GM18861 (cell line): ENCODE measurements at regions not wholly inside any gene's neighbourhood (a gene's known extent, or its start where the extent isn't known, plus 50 kb on each side); places are given as distances from the start of the nearest gene placed in this dataset.
A peak's percentile ranks its signal among the peaks of the same experiment; 100 is the strongest.
"Not testable (repeated sequence)": the region's sequence is repeated elsewhere in the genome, so short reads cannot be mapped to it uniquely, and the experiment has no call there.

Source experiments
- ATAC-seq: cut with Tn5 transposase; IDR thresholded peaks from one replicate; pipeline ENCODE4 v1.9.1; 2021; ENCODE audit not compliant: unreplicated experiment

GRCh38 chr5:158521995-158522394 lies 577.7 kb downstream of the EBF1 start:
- ATAC-seq: no peak

- ATAC-seq: no peak
These were observed 580.2 kb downstream of the EBF1 start for GRCh38 chr5:158519433-158520021.

- ATAC-seq: no peak
These were observed 583.2 kb downstream of the EBF1 start for GRCh38 chr5:158516521-158516920.

- ATAC-seq: no peak
These were observed 584.7 kb downstream of the EBF1 start for GRCh38 chr5:158514986-158515359.

- ATAC-seq: no peak
These were observed 585.3 kb downstream of the EBF1 start for GRCh38 chr5:158514319-158514985.

DNA sequence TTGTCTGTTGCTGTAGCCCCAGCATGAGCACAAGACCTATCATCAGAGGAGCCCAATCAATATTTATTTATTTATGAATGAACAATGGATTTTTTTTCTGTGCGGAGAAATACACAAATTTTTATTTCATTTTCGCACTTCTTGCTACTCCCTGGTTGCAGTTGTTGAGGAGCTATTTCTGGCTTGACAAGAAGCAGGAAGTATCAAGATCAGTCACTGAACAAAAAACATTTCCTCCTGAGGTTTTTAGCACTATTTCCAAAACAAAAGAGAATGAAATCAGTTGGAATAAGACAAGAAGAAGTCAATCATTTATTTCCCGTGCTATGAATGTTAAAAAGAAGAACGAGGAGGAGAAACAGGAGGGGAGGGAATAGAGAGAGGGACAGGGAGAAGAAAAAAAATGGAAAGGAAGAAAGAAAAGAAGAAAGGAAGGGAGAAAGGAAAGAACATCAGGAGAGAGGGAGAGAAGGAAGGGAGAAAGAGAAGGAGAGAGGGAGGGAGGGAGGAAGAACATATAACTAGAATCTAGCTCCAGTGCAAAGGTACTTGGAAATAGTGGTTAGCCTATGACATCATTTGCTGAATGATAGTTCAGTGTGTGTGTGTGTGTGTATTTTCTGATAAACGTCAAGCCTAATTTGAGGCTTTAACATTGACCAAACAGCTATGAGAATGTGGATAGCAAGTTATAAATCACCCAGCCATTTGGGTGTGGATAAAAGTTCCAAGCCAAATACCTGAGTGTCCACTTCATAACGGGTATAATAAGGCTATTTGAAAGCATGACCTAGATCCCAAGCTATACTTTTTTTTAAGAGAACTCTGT lies 586.0 kb downstream of the EBF1 start:
- ATAC-seq: no peak

DNA sequence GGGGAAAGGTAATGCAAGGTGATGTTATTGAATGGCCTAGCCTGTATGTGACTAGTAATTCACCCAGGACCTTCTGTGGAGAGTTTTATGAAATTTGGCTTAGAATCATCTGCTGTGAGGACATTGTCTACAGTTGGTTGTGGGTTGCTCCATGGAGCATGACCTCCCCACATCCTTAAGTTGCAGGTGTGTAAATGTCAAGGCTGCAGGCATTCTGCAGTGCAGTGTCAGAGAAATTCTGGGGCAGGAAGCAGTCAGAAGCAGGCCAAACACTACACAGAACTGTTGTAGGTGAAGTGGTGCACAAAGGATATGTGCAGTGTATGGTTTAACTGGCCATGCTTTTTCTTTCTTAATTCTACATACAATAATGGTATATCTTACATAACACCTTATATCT lies 588.3 kb downstream of the EBF1 start:
- ATAC-seq: peak; percentile 82

GRCh38 chr5:158510479-158510878 lies 589.2 kb downstream of the EBF1 start:
- no peak for ATAC-seq

- no peak for ATAC-seq
These were observed 593.1 kb downstream of the EBF1 start for GRCh38 chr5:158506648-158507047.

DNA sequence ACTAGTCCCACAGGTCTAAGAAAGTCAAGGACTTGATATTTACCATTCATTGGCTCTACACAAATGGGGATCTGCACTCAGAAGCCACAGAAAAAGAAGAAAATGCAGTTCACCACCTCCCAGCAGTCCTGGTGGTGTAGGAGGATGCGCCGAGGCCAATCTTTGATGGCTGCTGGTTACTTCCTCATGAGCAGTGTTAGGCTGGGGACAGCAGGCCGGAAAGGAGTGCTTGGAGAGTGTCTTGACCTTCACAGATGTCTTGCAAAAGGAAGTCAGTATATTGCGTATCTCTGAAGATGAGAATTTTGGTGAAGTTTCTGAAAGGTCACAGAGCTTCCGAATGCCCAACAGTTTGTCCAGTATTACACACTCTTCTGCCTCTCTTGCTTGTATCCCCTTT lies 597.0 kb downstream of the EBF1 start:
- no peak for ATAC-seq

GRCh38 chr5:158499892-158500418 lies 599.8 kb downstream of the EBF1 start:
- no peak for ATAC-seq

DNA sequence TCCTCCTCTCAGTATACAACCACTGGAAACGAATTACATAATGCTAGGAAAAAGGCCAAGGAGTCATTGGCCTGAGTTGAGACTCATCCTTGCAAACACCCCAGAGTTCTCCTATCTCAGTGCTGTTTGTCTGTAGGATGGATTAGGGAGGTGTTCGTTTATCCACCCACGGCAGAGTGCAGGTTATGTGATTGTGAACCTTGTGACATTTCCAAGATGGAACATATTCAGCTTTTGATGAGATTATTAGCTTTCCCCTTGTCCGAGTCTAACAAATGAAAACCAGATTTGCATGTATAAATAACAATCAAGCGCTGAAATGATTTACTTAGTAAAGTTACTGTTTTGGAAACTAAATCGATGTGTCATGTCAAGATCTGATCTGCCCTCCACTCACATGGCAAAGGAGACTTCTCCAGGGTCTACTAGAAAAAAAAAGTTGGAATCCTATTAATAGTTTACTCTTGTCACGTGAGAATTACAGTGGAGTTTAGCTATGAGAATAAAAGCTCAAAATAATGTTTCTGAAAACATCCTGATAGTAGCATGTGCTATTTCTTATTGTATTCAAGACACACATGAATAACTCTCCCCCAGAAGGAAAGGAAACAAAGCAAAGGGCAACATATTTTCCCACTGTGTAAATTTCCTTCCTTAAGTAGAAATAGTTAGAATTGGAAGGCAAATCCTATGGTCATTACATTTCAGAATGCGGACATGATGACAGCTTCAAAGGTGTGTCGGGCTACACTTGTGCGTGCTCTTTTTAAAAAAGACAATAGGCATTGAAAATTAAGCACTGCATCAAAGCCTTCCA lies 600.4 kb downstream of the EBF1 start:
- ATAC-seq: no peak

GRCh38 chr5:158496624-158497023 lies 603.1 kb downstream of the EBF1 start:
- no peak for ATAC-seq

GRCh38 chr5:158494541-158494940 lies 605.2 kb downstream of the EBF1 start:
- ATAC-seq: no peak

DNA sequence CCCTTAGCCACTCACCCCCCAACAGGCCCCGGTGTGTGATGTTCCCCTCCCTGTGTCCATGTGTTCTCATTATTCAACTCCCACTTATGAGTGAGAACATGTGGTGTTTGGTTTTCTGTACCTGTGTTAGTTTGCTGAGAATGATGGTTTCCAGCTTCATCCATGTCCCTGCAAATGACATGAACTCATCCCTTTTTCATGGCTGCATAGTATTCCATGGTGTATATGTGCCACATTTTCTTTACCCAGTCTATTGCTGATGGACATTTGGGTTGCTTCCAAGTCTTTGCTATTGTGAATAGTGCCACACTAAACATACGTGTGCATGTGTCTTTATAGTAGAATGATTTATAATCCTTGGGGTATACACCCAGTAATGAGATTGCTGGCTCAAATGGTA lies 605.7 kb downstream of the EBF1 start:
- not testable (repeated sequence) for ATAC-seq

DNA sequence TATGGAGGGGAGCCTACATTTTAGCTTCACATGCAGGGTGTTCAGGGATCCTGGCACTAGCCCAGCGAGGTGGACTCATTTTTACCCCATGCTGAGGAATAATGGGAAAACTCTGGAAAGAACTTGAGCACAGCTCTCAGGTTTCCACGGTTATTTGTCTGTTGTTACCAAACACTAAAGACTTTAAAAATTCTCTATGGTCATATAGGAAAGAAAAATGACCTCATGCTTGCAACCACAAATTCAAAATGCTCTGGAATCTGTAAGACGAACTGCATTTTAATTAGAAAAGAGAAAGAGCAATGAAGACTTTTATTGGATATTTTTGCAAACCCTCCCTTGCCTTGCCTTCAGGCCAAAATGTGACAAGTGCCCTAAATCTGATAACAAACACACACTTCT lies 606.9 kb downstream of the EBF1 start:
- no peak for ATAC-seq

- ATAC-seq: no peak
These were observed 607.6 kb downstream of the EBF1 start for GRCh38 chr5:158492136-158492535.

DNA sequence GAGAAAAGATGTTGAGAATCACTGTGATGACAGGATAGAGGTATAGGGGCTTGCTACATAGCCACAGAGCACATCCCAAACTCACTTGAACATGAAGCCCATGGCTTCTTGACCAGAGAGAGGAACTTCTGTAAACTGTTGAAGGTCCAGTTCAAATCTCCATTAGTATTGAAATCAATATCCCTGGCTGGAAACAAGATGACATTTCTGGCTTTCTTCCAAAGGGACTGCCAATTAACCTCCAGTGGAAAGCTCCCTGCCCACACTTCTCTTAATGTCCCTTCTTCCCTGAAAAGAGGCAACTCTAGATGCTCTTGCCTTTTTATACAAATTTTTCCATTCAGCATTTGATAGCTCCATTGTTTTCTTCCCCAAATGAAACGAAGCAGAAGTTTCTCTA lies 612.1 kb downstream of the EBF1 start:
- no peak for ATAC-seq

DNA sequence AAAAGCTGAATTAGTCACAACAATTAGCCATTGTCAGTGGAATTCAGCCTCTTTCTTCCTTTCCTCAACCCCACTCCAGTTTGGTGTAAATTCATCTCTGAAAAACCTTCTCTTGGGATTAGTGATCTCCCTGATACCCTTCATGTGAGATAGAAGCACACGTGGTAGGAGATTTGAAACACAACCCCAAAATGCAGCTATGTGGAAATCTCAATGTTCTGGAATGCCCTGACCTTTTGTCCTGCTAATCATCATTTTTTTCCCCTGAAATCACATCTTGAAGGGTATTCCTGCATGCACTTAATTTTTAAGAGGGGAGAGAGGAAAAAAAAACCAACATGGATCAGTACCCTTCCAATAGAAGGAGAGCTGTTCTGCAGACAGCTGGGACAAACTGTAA lies 612.6 kb downstream of the EBF1 start:
- ATAC-seq: no peak

DNA sequence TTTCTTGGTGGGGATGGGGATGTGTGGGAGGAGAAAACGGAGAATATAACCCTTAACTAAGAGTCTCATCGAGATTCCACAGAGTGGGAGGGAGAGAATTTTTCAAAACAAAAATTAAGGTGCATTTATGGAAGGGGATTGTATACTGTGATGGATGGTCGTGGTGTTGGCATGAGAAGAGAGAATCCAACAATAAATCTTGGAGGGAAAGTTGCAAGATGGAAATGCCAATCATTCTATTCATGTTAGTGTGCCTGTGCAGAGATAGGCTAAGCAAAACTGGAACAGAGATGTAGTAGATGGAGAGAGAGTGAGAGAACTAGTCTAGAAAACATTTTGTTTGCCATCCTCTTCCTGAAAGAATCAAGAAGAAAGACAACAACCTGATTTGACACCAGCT lies 613.1 kb downstream of the EBF1 start:
- no peak for ATAC-seq

DNA sequence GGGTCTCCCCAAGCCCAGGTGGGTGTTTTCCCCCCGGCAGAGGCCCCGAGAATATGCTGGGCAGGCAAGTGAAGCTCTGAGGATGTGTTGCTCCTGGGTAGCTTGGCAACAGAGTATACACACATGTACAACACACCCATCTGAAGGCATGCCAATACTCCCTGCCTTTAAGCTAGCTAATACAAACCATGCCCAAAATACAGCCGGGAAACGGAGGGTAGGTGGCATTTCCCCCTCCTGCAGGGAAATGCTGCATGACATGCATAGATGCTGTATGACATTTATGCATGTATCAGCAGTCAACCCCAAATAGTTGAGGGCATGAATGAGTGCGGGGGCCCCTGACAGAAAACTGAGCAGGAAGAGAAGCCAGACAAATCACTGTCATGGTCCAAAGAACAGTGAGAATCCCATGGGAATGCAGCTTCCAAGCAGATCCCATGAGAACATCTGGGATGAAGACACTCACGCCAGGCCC lies 614.1 kb downstream of the EBF1 start:
- ATAC-seq: no peak
